ENCODE measurements at regions not wholly inside any gene's neighbourhood (a gene's known extent, or its start where the extent isn't known, plus 50 kb on each side); places are given as distances from the start of the nearest gene placed in this dataset.

DNA sequence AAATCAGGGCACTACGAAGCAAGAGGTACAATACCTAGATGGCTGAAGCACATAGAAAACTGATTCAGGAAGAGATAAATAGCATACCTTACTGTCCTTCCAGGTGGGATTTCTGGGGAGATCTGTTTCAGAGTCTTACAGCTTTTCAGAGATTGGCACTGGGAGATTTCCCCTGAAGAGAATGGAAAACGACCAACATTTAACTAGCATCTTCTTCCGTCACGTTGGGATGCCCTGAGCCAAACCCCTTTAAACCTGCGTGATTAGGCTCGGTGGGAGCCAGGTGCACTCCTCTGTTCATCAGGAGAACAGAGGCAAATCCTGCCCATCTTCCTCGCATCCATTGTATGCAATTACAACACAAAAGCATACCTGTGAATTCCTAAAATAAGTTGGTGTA lies 614.5 kb downstream of the HDGFL1 start:
- no peak for DNase-seq
- TF ChIP-seq POLR2A (IDR thresholded peaks at IDR 0.05) = no peak
- no peak for TF ChIP-seq POLR2AphosphoS5 (IDR thresholded peaks at IDR 0.05)
- TF ChIP-seq, protein P1, sequence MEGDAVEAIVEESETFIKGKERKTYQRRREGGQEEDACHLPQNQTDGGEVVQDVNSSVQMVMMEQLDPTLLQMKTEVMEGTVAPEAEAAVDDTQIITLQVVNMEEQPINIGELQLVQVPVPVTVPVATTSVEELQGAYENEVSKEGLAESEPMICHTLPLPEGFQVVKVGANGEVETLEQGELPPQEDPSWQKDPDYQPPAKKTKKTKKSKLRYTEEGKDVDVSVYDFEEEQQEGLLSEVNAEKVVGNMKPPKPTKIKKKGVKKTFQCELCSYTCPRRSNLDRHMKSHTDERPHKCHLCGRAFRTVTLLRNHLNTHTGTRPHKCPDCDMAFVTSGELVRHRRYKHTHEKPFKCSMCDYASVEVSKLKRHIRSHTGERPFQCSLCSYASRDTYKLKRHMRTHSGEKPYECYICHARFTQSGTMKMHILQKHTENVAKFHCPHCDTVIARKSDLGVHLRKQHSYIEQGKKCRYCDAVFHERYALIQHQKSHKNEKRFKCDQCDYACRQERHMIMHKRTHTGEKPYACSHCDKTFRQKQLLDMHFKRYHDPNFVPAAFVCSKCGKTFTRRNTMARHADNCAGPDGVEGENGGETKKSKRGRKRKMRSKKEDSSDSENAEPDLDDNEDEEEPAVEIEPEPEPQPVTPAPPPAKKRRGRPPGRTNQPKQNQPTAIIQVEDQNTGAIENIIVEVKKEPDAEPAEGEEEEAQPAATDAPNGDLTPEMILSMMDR (IDR thresholded peaks at IDR 0.05 in 8 of 11, conservative IDR thresholded peaks at IDR 0.05 in 3 of 11) = no peak
- Histone ChIP-seq H3K27me3 (replicated peaks in 1 of 7) (no peaks in the 10 kb centered on the region), H3K4me3 (no peak overlapping the region), H3K27ac (no peak overlapping the region), H3K36me3 (no peaks in the 10 kb centered on the region), H3K9me3 (no peaks in the 10 kb centered on the region), H3K4me1 (peaks cover 0 to 11% (median 2%) of the 10 kb centered on the region in 6 donors)
- WGBS, 5 donors = 85 to 93% (median 86%) methylated on average over 7 of the region's 7 CpGs
- intact Hi-C loops (cut with DNase I; ENCODE audit: low total_unique reads) = no loop called here

DNA sequence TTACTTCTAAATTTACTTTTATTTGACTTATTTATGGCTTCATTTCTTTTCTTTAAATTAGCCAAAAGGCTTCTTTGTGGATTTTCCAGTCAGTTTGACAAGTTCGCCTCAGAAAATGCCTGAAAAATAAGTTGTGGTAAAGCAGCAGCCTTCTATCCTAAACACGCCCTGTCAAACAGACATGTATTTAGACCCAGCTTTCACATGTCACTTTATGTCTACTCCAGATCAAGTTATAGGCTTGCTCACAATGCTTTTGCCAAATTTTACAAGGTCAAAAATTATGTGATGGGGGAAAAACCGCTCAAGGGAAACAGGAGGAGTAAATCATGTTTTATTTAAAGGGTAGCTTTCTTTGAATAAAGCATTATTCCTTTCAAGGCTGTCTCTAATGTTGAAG lies 615.0 kb downstream of the HDGFL1 start:
- TF ChIP-seq POLR2A (IDR thresholded peaks at IDR 0.05) (no peak), POLR2AphosphoS5 (IDR thresholded peaks at IDR 0.05) (no peak)
- TF ChIP-seq, protein P1 (IDR thresholded peaks at IDR 0.05 in 8 of 11, conservative IDR thresholded peaks at IDR 0.05 in 3 of 11) = no peak
- WGBS, 5 donors = 73 to 88% (median 79%) methylated on average over 3 of the region's 3 CpGs
- Histone ChIP-seq H3K36me3 (no peaks in the 10 kb centered on the region), H3K27me3 (replicated peaks in 1 of 7) (no peaks in the 10 kb centered on the region), H3K4me1 (peaks cover 0 to 11% (median 2%) of the 10 kb centered on the region in 6 donors), H3K4me3 (no peak overlapping the region), H3K27ac (no peak overlapping the region), H3K9me3 (no peaks in the 10 kb centered on the region)
- intact Hi-C loops (cut with DNase I; ENCODE audit: low total_unique reads) = no loop called here
- no peak for DNase-seq

DNA sequence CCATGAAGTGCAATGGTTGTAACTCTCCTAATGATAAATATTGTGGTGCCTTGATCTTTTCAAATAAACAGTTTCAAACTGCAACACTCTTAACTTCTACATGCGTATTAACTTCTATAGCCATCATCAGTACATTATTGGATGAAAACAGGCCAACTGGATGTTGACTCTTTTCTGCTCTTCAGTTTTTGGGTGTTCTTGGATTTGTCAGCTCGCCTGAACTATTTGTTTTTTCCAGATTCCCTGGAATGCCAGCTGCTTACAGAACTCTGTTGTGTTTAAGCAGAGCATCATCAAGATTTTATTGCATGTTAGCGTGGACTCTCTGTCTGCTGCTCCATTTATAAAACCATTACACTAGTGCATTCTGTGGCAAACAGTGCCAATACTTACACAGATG lies 626.1 kb downstream of the HDGFL1 start:
- Histone ChIP-seq H3K27ac (no peak overlapping the region), H3K36me3 (no peaks in the 10 kb centered on the region), H3K4me3 (no peak overlapping the region), H3K27me3 (replicated peaks in 1 of 7) (no peaks in the 10 kb centered on the region), H3K4me1 (no peaks in the 10 kb centered on the region), H3K9me3 (peaks cover 0 to under 1% (median 0%) of the 10 kb centered on the region in 8 donors)
- intact Hi-C loops (cut with DNase I; ENCODE audit: low total_unique reads) = no loop called here
- 72 to 89% (median 83%) methylated on average over 3 of the region's 3 CpGs for WGBS, 5 donors
- DNase-seq = no peak
- no peak for TF ChIP-seq POLR2A (IDR thresholded peaks at IDR 0.05)
- TF ChIP-seq, protein P1 (IDR thresholded peaks at IDR 0.05 in 8 of 11, conservative IDR thresholded peaks at IDR 0.05 in 3 of 11) = no peak
- no peak for TF ChIP-seq POLR2AphosphoS5 (IDR thresholded peaks at IDR 0.05)

GRCh38 chr6:23199541-23199940 lies 630.2 kb downstream of the HDGFL1 start:
- Histone ChIP-seq H3K27me3 (replicated peaks in 1 of 7) (no peaks in the 10 kb centered on the region), H3K9me3 (peaks cover 0 to 15% (median 0%) of the 10 kb centered on the region in 8 donors), H3K4me1 (no peaks in the 10 kb centered on the region), H3K36me3 (no peaks in the 10 kb centered on the region), H3K4me3 (no peak overlapping the region), H3K27ac (no peak overlapping the region)
- intact Hi-C loops (cut with DNase I; ENCODE audit: low total_unique reads) = no loop called here
- no peak for DNase-seq
- WGBS, 5 donors = 79 to 91% (median 84%) methylated on average over 4 of the region's 4 CpGs
- TF ChIP-seq POLR2AphosphoS5 (IDR thresholded peaks at IDR 0.05) (no peak), POLR2A (IDR thresholded peaks at IDR 0.05) (no peak)
- TF ChIP-seq, protein P1 (IDR thresholded peaks at IDR 0.05 in 8 of 11, conservative IDR thresholded peaks at IDR 0.05 in 3 of 11) = no peak
